ENCODE measurements at regions not wholly inside any gene's neighbourhood (a gene's known extent, or its start where the extent isn't known, plus 50 kb on each side); places are given as distances from the start of the nearest gene placed in this dataset.

- TF ChIP-seq ELK4 (IDR thresholded peaks at IDR 0.05; ENCODE audit: borderline replicate concordance, low read depth, low read length): no peak
- no peak for TF ChIP-seq ZNF639 (tag by site-specific recombination; IDR thresholded peaks at IDR 0.05)
- no peak for TF ChIP-seq ZNF24 (tag by site-specific recombination; IDR thresholded peaks at IDR 0.05)
- TF ChIP-seq TSHZ1 (tag by site-specific recombination; IDR thresholded peaks at IDR 0.05; ENCODE audit: borderline replicate concordance): no peak
- TF ChIP-seq CTCF (tag by site-specific recombination; IDR thresholded peaks at IDR 0.05): no peak
- TF ChIP-seq SP2 (tag by site-specific recombination; IDR thresholded peaks at IDR 0.05): no peak
- TF ChIP-seq ZNF629 (tag by site-specific recombination; IDR thresholded peaks at IDR 0.05): no peak
- TF ChIP-seq ZSCAN4 (tag by site-specific recombination; IDR thresholded peaks at IDR 0.05): no peak
- no peak for TF ChIP-seq ZNF514 (tag by site-specific recombination; IDR thresholded peaks at IDR 0.05)
- TF ChIP-seq ZNF350 (tag by site-specific recombination; IDR thresholded peaks at IDR 0.05): no peak
- TF ChIP-seq TRIM28 (IDR thresholded peaks at IDR 0.05; ENCODE audit: borderline replicate concordance, low read length): no peak
- TF ChIP-seq ZNF558 (tag by site-specific recombination; IDR thresholded peaks at IDR 0.05): no peak
- TF ChIP-seq ZNF658 (tag by site-specific recombination; IDR thresholded peaks at IDR 0.05): no peak
- no peak for TF ChIP-seq ZSCAN16 (tag by site-specific recombination; IDR thresholded peaks at IDR 0.05)
Measured at GRCh38 chr21:38970765-38971164, 165.0 kb downstream of the ETS2 start.
